22Rv1 (cell line): ENCODE measurements at regions not wholly inside any gene's neighbourhood (a gene's known extent, or its start where the extent isn't known, plus 50 kb on each side); places are given as distances from the start of the nearest gene placed in this dataset.

Experiments used
- H3K27ac ChIP-seq: fragments of 450-650 bp; 2 replicates; pipeline ENCODE4 v1.5.1; 2017
- TF ChIP-seq, protein P1 (sequence below): fragments of 450-650 bp; IDR thresholded peaks from 2 replicates; pipeline ENCODE4 v1.5.1; 2017; ENCODE audit warnings: mild to moderate bottlenecking

DNA sequence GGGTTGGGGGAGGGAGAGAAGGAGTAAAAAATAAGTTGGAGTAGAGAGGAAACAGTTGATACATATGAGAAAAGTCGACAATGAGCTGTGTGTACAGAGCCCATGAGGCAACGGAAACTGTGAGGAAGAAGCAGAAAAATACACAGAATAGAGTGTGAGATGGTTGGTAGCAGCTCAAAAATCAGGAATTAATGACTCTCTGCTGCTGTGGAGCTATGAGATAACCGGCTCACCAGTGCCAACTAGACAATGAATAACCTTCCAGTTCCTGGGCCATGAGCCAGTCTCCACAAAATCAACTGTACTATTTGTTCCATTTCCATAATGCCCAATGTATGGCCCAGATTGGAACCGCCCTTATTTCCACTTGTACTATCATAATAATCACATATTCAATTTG is 53.1 kb upstream of the NREP start:
- no peak overlapping the region for H3K27ac ChIP-seq
- TF ChIP-seq, protein P1, sequence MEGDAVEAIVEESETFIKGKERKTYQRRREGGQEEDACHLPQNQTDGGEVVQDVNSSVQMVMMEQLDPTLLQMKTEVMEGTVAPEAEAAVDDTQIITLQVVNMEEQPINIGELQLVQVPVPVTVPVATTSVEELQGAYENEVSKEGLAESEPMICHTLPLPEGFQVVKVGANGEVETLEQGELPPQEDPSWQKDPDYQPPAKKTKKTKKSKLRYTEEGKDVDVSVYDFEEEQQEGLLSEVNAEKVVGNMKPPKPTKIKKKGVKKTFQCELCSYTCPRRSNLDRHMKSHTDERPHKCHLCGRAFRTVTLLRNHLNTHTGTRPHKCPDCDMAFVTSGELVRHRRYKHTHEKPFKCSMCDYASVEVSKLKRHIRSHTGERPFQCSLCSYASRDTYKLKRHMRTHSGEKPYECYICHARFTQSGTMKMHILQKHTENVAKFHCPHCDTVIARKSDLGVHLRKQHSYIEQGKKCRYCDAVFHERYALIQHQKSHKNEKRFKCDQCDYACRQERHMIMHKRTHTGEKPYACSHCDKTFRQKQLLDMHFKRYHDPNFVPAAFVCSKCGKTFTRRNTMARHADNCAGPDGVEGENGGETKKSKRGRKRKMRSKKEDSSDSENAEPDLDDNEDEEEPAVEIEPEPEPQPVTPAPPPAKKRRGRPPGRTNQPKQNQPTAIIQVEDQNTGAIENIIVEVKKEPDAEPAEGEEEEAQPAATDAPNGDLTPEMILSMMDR: no peak
